ENCODE measurements at regions not wholly inside any gene's neighbourhood (a gene's known extent, or its start where the extent isn't known, plus 50 kb on each side); places are given as distances from the start of the nearest gene placed in this dataset.

GRCh38 chr12:127176804-127177203 lies 1090.2 kb upstream of the TMEM132C start:
- TF ChIP-seq EZH2 (IDR thresholded peaks at IDR 0.05; ENCODE audit: insufficient read depth, poor library complexity, severe bottlenecking) (no peak), EZH2phosphoT487 (IDR thresholded peaks at IDR 0.05; ENCODE audit: insufficient read depth, low read depth) (no peak)

All from GM23248 (cell line).